Right ventricle myocardium superior (tissue), 1 donor: ENCODE measurements at regions not wholly inside any gene's neighbourhood (a gene's known extent, or its start where the extent isn't known, plus 50 kb on each side); places are given as distances from the start of the nearest gene placed in this dataset.

ENCODE experiments used
- ATAC-seq: fragments of 200-7000 bp; cut with Tn5 transposase; one replicate; pipeline ENCODE4 v1.9.1; 2020; ENCODE audit warnings: mild to moderate bottlenecking; ENCODE audit not compliant: poor library complexity
- DNase-seq: peaks from one replicate; pipeline ENCODE4 v3.0.0-alpha.2; 2020
- intact Hi-C: fragments of 100-400 bp; cut with DNase I; formaldehyde crosslinking; loops from one replicate; pipeline ENCODE4 v1.11.2; 2022
- donor health status: DM: no; HTN: yes; CAD: no; lungs with severe emphysema.

DNA sequence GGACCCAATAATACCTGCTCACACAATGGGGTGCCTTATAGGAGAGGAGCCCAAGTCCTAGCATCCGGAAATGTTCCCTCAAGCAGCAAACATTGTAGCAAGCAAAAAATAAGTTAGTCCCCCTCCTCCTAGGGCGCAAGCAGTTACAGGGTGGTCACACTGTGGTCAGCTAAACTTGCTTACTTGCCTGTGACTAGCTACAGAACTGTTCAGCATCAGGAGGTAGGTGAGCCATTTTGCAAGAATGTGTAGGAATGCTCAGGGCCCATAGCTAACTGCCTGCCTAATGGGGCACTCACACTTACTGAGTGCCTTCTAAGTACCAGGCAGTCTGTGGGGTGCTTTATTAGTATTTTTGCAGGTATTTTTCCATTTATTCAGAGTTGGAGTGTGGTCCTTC lies 154.6 kb upstream of the GRIN2B start:
- DNase-seq (no peak), ATAC-seq (no peak)
- intact Hi-C loops = no loop called here

- ATAC-seq (no peak), DNase-seq (no peak)
- intact Hi-C loops = no loop called here
Measured at GRCh38 chr12:14138495-14138894, 157.1 kb upstream of the GRIN2B start.

DNA sequence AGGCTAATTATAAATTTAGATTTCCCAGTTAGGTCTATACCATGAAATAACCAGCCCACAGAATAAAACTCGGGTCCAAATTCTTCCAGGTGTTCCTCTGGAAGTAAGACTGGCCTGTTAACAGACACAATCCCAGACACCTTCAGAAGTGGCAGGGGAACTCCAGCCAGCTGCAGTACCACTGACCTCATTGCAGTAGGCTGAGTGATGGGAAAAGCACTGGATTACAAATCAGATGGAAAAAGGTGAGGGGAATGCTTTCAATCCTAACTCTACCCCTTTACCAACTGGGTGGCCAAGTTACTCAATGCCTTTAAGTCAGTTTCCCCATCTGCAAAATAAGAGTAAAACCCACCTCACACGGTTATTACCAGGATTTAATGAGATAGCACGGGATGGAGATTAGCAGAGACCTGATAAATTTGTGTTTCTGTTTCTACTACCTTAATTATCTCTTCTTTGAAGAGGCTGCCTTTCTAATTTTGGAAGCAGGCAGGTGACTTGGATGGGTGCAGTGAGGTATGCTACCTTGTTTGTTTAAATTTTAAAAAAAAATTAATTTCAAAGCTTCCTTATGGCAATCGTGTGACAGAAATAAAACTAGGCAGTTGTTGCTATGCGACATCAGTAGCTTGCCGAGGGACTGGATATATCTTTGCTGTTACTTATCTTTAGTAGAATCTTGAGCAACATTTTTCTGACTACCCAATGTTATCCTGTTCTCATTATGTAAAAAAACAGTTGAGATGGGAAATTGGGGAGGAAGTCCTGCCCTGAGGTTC lies 167.3 kb upstream of the GRIN2B start:
- ATAC-seq (no peak), DNase-seq (no peak)
- intact Hi-C loops = no loop called here

- intact Hi-C loops = no loop called here
- DNase-seq = no peak
- no peak for ATAC-seq
Measured at GRCh38 chr12:14153803-14154202, 172.4 kb upstream of the GRIN2B start.

DNA sequence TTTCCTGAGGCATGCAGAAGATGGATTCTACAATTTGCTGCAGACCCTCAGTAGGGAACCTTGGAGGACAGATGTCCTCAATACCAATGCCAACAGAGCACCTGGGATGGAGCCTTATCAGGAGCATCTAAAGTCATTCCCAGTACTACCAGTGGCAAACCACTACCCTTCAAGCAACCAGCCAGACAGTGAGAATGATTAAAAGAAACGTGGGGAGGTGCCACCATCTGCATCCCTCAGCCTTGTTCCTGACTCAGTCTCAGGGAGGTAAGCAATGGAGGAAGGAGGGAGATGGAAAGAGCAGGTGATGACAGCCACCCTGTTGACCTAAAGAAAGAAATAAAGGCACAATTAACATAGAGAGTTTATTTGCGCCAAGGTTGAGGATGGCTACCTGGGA lies 175.2 kb upstream of the GRIN2B start:
- ATAC-seq (no peak), DNase-seq (no peak)
- intact Hi-C loops = loop anchor here (5.0 kb wide), 1 partner anchor 294 kb away; no protein-coding TSS in a partner anchor

DNA sequence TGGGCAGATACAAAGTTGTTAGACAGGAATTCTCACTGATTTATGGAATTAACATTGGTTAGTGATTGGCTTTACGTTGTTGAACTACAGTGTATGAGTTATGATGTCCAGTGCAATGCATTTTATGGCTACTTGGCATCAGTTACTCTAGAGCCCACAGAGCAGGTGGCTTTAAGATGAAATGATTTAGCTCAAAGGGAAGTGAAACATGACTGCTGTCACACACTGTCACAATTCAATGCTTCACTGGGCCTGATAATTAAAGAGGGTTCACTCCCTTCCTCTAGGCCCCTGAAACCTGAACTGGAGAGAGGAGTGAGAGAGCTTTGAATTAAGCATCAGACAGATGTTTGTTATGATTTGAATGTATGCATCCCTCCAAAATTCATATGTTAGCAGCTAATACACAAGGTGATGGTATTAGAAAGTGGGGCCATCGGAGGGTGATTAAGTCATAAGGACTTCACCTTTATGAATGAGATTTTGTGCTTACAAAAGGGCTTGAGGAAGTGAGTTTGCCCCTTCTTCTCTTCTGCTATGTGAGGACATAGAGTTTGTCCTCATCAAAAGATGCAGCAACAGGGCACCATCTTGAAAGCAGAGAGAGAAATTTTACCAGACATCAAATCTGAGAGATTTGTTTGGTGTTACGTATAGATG lies 175.8 kb upstream of the GRIN2B start:
- ATAC-seq (no peak), DNase-seq (no peak)
- intact Hi-C loops = loop anchor here (5.0 kb wide), 1 partner anchor 295 kb away; no protein-coding TSS in a partner anchor

- ATAC-seq = no peak
- intact Hi-C loops = no loop called here
- no peak for DNase-seq
Measured at GRCh38 chr12:14164266-14164665, 182.9 kb upstream of the GRIN2B start.

- peak; percentile 49 for ATAC-seq
Measured at GRCh38 chr12:14167005-14167628, 185.7 kb upstream of the GRIN2B start.

DNA sequence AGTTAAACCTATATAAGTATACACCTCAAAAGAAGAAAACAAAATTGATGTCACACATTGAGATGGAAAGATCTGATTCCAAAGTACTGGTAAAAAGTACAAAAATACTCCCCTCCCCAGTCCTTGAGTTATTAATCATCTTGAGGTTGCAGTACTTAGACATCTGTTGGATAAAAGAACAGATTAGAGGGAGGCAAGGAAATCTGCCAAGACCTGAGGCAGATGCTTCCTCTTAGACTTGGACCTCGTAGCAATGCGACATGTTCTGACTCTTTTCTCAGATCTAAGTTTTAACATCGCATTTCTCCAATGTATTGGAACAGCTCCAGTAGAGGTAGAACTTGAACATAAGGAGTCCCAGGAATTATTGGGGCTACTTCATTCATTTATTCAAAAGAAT lies 187.9 kb upstream of the GRIN2B start:
- ATAC-seq (no peak), DNase-seq (no peak)
- intact Hi-C loops = loop anchor here (5.0 kb wide), 1 partner anchor 432 kb away; no protein-coding TSS in a partner anchor

More at GRCh38 chr12:14167005-14167628, 185.7 kb upstream of the GRIN2B start:
- intact Hi-C loops = loop anchor here (5.0 kb wide), 1 partner anchor 430 kb away; no protein-coding TSS in a partner anchor
- DNase-seq = no peak

DNA sequence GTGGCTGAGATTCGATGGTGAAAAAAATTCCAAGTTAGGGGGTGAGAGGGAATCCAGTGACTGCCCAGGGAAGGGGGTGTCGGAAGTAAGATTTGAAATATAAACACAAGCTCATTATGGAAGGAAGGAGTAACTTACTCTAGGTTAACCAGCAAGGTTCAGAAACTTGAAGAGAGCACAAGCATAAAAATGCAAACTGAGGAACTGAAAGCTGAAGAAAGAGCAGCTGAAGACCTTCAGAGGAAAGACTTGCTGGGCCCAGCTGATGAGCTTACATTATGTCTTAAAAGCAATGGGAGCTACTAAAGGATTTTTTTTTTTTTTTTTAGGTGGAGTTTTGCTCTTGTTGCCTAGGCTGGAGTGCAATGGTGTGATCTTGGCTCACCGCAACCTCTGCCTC lies 189.7 kb upstream of the GRIN2B start:
- DNase-seq (no peak), ATAC-seq (no peak)

GRCh38 chr12:14175206-14175605 lies 190.3 kb upstream of the ATF7IP start:
- no peak for DNase-seq
- intact Hi-C loops = no loop called here
- ATAC-seq = no peak

More for the DNA sequence above, 189.7 kb upstream of the GRIN2B start:
- intact Hi-C loops = no loop called here

GRCh38 chr12:14185427-14186192 lies 179.9 kb upstream of the ATF7IP start:
- ATAC-seq = peak; percentile 55
- DNase-seq = no peak
- intact Hi-C loops = no loop called here

DNA sequence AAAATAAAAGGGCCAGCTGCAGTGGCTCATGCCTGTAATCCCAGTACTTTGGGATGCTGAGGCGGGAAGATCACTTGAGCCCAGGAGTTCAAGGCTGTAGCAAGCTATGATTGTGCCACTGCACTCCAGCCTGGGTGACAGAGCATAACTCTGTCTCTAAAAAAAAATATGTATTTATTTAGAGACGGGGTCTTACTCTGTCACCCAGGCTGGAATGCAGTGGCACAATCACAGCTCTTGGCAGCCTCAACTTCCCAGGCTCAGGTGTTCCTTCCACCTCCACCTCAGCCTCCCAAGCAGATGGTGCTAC lies 179.3 kb upstream of the ATF7IP start:
- intact Hi-C loops = no loop called here
- DNase-seq (no peak), ATAC-seq (no peak)

- intact Hi-C loops = no loop called here
- ATAC-seq (no peak), DNase-seq (no peak)
Measured at GRCh38 chr12:14187002-14187401, 178.5 kb upstream of the ATF7IP start.

DNA sequence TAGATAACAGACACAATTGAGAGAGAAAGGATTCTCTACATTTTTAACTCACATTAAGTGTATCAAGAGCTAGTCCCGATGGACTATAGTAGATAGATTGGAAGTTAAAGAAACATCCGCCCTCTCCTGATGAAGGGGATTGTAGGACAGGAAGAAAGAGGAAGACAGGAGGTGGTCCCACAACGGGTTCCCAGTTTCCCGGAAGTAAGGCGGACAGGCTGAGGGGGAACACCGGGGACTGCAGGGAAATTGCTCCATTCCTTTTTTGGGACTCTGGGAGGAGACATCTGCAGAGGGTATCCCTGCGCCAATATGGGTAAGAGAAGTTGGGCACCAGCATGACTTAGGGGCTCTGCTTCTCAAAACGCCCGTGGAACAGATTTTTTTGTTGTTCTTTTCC lies 177.5 kb upstream of the ATF7IP start:
- no peak for DNase-seq
- intact Hi-C loops = no loop called here
- no peak for ATAC-seq

DNA sequence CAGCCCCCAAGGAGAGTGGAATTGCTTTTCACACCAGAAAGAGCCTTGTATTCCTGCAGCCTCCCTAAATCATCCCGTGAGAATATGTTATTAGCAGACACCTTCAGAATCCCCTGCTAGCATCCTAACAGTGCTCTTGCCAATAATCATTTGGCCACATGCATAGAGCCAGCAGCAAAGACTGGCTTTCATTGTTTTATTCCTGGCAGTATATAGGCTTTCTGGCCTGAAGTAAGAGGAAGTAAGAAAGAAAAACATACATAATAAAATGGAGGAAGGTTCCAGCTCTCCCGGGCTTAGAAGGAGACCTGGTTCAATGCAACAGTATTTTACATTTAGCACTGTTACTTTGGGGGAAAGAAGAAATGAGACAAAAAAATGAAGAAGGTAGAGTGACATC lies 176.7 kb upstream of the ATF7IP start:
- ATAC-seq (no peak), DNase-seq (no peak)
- intact Hi-C loops = no loop called here

- ATAC-seq (no peak), DNase-seq (no peak)
- intact Hi-C loops = no loop called here
Measured at GRCh38 chr12:14190694-14191093, 174.8 kb upstream of the ATF7IP start.

DNA sequence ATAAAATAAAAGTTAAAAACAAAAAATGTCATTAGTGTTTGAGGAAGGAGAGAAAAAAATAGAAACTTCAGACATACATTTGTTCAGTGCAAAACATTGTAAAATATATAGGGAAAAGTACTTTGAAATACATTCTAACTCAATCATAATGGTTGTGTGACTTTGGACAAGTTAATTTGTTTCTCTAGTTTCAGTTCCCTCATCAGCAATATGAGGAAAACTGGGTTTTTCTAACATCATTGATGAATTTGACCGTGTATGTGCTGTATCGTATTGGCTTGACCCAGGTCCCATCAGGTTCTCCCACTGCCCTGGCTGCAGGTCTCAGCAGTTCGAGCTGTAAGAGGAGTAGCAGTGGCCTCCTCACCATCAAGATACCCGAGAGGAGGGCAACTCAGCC lies 173.9 kb upstream of the ATF7IP start:
- intact Hi-C loops = no loop called here
- no peak for DNase-seq
- ATAC-seq = no peak

DNA sequence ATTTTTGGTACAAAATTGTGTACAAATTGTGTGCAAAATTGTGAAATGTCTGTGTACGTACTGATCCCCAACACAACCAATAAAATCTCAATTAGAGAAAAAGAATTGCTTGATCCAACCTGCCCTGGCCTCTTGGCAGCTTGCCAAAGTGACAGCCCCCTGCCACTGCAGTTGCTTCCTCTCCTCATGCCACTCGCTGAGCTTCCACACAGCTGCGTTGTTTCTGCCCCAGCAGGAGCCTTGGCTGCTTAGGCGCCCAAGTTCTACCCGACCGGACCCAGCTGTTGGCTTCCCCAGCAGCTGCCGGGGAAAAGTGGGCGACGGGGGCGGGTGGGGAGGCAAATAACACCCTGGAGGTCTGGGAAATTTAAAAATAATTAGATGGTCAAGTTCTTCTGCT lies 171.8 kb upstream of the ATF7IP start:
- intact Hi-C loops = no loop called here
- DNase-seq = no peak
- no peak for ATAC-seq
